ENCODE measurements at regions not wholly inside any gene's neighbourhood (a gene's known extent, or its start where the extent isn't known, plus 50 kb on each side); places are given as distances from the start of the nearest gene placed in this dataset.

DNA sequence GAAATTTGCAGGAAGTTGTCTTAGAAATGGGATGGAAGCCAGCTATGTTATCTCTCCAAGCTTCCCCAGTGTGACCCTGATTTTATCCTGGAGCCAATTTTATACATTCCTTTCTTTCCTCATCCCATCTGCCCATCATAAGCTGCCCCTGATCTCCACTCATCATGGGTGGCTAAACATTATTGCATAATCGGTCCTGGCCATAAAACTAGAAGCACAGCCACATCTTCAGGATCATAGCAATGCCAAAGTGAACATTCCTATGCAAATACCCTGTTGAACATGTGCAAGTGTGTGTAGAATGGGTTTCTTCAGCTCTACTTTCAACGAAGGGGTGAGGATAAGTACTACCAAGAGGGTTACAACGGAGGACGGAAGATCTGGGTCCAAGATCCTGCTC, 50.6 kb upstream of the COG2 start:
- DNase-seq, result no peak
- Histone ChIP-seq H3K4me1 (peaks cover 5% of the 10 kb centered on the region; the same call in 1 of the 2 replicates), H3K9me3 (replicated peaks) (no peaks in the 10 kb centered on the region), H3K36me3 (no peaks in the 10 kb centered on the region), H3K4me3 (no peak overlapping the region), H3K27ac (no peak overlapping the region), H3K27me3 (0 out of 2 replicates have a peak, but pooled peaks cover 3% of the 10 kb centered on the region)

DNA sequence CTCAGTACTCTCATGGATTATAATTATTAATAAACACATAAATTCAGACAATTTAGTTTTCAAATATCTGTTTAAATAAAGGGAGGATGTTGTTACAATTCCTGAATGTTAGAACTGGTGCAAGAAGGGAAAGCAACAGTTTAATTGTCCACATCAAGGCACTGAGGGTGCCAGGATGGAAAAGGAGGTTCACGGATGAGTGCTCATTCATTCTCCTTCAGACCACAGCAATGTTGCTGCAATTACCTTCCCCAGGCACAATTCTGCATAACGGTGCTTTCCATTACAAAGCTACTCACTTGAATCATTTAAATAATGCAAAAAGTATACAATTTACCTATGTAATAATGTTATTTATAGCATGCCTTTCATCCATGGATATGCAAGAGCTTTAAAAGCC, 52.3 kb upstream of the COG2 start:
- Histone ChIP-seq H3K27ac (no peak overlapping the region), H3K27me3 (no peaks in the 10 kb centered on the region), H3K9me3 (replicated peaks) (no peaks in the 10 kb centered on the region; the same call in 1 of the 2 replicates), H3K36me3 (no peaks in the 10 kb centered on the region), H3K4me3 (no peak overlapping the region), H3K4me1 (peaks cover 5% of the 10 kb centered on the region; the same call in 1 of the 2 replicates)
- DNase-seq, result no peak

DNA sequence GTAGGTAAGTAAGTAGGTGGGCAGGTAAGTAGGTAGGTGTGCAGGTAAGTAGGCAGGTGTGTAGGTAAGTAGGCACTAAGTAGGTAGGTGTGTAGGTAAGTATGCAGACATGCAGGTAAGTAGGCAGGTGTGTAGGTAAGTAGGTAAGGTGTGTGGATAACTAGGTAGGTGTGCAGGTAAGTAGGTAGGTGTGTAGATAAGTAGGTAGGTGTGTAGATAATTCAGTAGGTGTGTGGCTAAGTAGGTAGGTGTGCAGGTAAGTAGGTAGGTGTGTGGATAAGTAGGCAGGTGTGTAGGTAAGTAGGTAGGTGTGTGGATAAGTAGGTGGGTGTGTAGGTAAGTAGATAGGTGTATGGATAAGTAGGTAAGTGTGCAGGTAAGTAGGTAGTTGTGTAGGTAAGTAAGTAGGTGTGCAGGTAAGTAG, 53.9 kb upstream of the COG2 start:
- Histone ChIP-seq H3K27ac (no peak overlapping the region), H3K4me1 (peaks cover 5% of the 10 kb centered on the region; the same call in 1 of the 2 replicates), H3K9me3 (replicated peaks) (no peaks in the 10 kb centered on the region; the same call in 1 of the 2 replicates), H3K4me3 (no peak overlapping the region), H3K27me3 (no peaks in the 10 kb centered on the region), H3K36me3 (no peaks in the 10 kb centered on the region)
- no peak for DNase-seq

DNA sequence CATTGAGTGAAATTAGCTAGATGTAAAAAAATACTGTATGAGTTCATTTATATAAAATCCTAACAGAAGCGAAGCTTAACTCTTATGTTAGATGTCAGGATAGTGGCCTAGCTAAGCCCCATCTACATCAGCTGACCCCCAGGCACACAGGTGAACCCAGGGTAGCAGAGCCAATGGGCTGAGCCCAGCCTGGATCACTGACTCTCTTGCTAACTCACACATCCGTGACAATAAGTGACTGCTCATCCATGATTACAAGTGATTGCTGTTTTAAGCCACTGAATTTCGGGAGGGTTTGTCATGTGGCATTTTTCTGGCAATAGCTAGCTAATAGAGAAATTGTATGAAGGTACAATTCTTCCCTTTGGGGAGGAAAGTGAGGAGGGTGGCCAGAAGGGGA, 55.2 kb upstream of the COG2 start:
- H3K9me3 ChIP-seq (replicated peaks), result peaks cover under 1% of the 10 kb centered on the region; the same call in 1 of the 2 replicates
- H3K27ac ChIP-seq, result no peak overlapping the region
- H3K27me3 ChIP-seq, result no peaks in the 10 kb centered on the region
- no peaks in the 10 kb centered on the region for H3K36me3 ChIP-seq
- H3K4me3 ChIP-seq, result no peak overlapping the region
- peaks cover 5% of the 10 kb centered on the region; the same call in 1 of the 2 replicates for H3K4me1 ChIP-seq
- no peak for DNase-seq

DNA sequence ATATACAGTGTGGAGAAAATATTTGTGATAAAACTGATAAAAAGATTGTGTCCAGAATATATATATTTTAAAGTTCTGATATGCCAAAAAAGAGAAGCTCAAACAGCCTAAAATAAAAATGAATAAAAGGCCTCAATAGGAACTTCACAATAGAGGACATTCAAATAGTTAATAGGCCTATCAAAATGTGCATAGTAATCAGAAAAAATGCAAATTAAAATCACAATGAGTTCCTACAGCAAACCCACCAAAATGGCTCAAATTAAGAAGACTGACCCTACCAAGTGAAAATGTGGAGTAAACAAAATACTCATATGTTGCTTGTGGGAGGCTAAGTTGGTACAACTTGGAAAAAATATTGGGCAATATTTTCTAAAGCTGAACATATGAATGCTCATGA, 57.6 kb upstream of the COG2 start:
- Histone ChIP-seq H3K27ac (no peak overlapping the region), H3K4me3 (no peak overlapping the region), H3K36me3 (no peaks in the 10 kb centered on the region), H3K27me3 (no peaks in the 10 kb centered on the region), H3K4me1 (no peaks in the 10 kb centered on the region), H3K9me3 (replicated peaks) (peaks cover 4% of the 10 kb centered on the region; the same call in 1 of the 2 replicates)
- DNase-seq, result no peak

DNA sequence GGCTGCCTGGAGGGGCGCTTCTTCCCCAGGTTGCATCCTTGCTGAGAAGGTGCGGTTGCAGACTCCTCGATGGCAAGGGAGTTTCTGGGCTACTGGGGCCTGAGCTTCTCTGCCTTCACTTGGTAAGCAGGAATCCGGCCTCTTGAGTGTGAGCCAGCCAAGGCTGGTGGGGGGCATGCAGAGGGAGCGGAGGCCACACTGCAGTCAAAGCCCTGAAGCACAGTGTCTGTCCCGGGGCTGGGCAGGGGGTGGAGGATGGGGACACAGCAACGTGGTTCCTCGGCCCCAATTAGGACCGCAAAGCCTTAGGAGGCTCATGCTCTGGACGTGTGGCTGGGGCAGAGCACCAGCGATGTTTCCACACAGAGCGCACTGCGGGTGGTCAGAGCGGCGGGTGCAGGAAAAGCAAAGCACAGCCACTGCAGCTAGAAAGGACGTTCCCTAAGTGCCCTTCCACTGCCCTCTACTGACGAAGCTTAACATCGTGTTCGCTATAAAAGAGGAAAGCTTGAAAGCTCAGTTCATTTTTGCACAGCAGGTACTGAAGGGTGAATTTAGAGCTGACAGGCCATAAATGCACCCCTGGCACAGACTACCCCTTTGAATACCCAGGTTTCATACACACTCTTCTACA, 60.7 kb upstream of the COG2 start:
- H3K9me3 ChIP-seq (replicated peaks), result peaks cover 4% of the 10 kb centered on the region; the same call in 1 of the 2 replicates
- H3K36me3 ChIP-seq, result no peaks in the 10 kb centered on the region
- H3K27me3 ChIP-seq, result no peaks in the 10 kb centered on the region

DNA sequence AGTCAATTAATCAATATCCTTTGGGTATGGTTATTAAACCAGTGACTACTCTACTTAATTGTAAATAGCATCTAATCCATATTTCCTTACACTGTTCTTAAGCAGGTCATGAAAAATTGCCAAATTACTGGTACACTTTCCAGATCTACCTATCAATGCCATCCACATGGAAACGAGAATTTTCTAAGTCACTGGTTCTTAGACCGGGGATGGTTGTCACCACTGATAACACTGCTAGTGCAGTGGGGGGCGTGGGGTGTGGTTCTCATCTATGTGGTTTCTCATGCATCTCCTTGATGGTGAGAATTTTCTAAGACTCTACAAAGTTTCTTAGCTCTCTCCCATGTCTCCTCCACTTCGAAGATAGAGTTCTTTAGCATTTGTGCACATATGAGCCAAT, 63.7 kb upstream of the COG2 start:
- H3K4me3 ChIP-seq, result no peak overlapping the region
- no peaks in the 10 kb centered on the region for H3K36me3 ChIP-seq
- no peak overlapping the region for H3K27ac ChIP-seq
- no peaks in the 10 kb centered on the region for H3K27me3 ChIP-seq
- no peak for DNase-seq
- H3K4me1 ChIP-seq, result 0 out of 2 replicates have a peak, but pooled peaks cover 4% of the 10 kb centered on the region
- peaks cover 4% of the 10 kb centered on the region; the same call in 1 of the 2 replicates for H3K9me3 ChIP-seq (replicated peaks)

More for the DNA sequence above, 60.7 kb upstream of the COG2 start:
- H3K27ac ChIP-seq, result no peak overlapping the region
- H3K4me1 ChIP-seq, result no peaks in the 10 kb centered on the region
- peak; percentile 12 to 48 for DNase-seq
- H3K4me3 ChIP-seq, result no peak overlapping the region

DNA sequence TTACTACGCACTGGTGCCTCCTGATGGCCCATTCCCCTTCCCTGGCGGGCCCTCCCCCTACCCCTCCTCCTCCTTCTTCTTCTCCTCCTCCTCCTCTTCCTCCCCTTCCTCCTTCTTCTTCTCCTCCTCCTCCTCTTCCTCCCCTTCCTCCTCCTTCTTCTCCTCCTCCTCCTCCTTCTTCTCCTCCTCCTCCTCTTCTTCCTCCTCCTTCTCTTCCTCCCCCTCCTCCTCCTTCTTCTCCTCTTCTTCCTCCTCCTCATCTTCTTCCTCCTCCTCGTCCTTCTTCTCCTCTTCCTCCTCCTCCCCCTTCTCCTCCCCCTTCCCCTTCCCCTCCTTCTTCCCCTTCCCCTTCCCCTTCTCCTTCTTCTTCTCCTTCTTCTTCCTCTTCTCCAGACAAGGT, 64.7 kb upstream of the COG2 start:
- no peak for DNase-seq
- 0 out of 2 replicates have a peak, but pooled peaks cover 4% of the 10 kb centered on the region for H3K4me1 ChIP-seq

DNA sequence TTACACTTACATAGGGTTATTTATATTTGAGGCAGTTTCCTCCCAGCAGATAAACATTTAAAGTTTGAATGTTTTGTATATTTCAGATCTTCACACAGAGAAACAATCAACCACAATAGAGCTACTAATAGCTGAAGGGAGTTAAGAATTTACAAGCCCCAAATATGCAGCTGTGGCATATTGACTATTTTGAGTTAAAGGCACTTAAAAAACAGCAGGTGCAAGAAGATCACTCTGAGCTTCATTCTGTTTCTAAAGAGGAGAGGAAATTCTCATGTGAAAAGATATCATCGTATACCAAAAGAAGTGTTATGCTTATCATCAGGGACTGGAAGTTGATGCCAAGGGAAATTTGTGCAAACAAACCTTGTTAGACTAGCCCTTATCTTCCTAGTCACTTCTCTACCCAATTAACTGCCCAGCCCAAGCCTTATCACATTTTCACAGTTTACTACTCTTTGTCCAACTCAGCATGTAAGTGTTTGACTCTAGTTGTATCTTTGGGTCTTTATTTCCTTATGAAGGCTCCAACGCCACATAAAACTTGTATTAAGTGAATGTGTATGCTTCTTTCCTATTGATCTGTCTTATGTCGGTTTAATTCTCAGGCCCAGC, 66.3 kb upstream of the COG2 start:
- Histone ChIP-seq H3K36me3 (no peaks in the 10 kb centered on the region), H3K4me1 (0 out of 2 replicates have a peak, but pooled peaks cover 4% of the 10 kb centered on the region), H3K4me3 (no peak overlapping the region), H3K27ac (no peak overlapping the region), H3K27me3 (no peaks in the 10 kb centered on the region), H3K9me3 (replicated peaks) (no peaks in the 10 kb centered on the region)
- DNase-seq, result no peak

More for the DNA sequence above, 64.7 kb upstream of the COG2 start:
- Histone ChIP-seq H3K36me3 (no peaks in the 10 kb centered on the region), H3K27me3 (no peaks in the 10 kb centered on the region), H3K27ac (no peak overlapping the region), H3K4me3 (no peak overlapping the region), H3K9me3 (replicated peaks) (peaks cover 4% of the 10 kb centered on the region; the same call in 1 of the 2 replicates)

DNA sequence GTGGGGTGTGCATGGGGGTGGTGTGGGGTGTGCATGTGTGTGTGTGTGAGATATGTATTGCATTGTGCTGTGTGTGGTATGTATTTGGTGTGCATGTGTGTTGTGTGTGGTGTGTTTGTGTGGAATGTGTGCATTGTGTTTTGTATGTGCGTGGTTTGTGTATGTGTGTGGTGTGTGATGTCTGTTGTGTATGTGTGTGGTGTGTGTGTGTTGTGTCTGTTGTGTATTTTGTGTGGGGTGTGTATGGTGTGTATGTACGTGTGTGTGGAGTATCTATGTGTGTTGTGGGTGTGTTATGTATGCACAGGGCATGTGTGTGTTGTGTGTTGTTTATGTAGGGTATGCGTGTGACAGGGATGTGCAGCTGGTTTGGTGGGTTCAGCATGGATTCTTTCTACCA, 67.8 kb upstream of the COG2 start:
- no peaks in the 10 kb centered on the region for H3K27me3 ChIP-seq
- H3K36me3 ChIP-seq, result no peaks in the 10 kb centered on the region
- H3K4me1 ChIP-seq, result 0 out of 2 replicates have a peak, but pooled peaks cover 4% of the 10 kb centered on the region
- H3K4me3 ChIP-seq, result no peak overlapping the region
- H3K27ac ChIP-seq, result no peak overlapping the region
- no peak for DNase-seq
- no peaks in the 10 kb centered on the region for H3K9me3 ChIP-seq (replicated peaks)

DNA sequence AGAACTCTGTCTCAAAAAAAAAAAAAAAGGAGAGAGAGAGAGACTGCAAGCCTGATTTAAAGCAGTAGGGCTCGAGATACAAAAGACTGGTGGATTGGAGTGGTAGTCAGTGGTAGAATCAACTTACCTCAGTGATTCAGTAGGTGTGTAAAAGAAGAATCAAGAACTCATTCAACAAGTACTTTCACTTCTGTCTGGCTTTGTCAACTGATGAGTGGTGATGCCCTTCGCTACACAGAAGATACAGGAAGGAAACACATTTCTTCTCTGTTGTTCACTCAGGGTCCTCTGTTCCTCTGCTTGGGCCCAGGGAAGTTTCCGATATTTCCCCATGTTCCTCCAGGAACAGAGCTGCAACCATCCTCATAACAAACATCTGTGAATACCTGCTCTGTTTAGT, 68.6 kb upstream of the COG2 start:
- H3K4me3 ChIP-seq, result no peak overlapping the region
- DNase-seq, result no peak
- no peaks in the 10 kb centered on the region for H3K27me3 ChIP-seq
- H3K36me3 ChIP-seq, result no peaks in the 10 kb centered on the region
- H3K27ac ChIP-seq, result no peak overlapping the region
- no peaks in the 10 kb centered on the region for H3K9me3 ChIP-seq (replicated peaks)
- H3K4me1 ChIP-seq, result 0 out of 2 replicates have a peak, but pooled peaks cover 4% of the 10 kb centered on the region

DNA sequence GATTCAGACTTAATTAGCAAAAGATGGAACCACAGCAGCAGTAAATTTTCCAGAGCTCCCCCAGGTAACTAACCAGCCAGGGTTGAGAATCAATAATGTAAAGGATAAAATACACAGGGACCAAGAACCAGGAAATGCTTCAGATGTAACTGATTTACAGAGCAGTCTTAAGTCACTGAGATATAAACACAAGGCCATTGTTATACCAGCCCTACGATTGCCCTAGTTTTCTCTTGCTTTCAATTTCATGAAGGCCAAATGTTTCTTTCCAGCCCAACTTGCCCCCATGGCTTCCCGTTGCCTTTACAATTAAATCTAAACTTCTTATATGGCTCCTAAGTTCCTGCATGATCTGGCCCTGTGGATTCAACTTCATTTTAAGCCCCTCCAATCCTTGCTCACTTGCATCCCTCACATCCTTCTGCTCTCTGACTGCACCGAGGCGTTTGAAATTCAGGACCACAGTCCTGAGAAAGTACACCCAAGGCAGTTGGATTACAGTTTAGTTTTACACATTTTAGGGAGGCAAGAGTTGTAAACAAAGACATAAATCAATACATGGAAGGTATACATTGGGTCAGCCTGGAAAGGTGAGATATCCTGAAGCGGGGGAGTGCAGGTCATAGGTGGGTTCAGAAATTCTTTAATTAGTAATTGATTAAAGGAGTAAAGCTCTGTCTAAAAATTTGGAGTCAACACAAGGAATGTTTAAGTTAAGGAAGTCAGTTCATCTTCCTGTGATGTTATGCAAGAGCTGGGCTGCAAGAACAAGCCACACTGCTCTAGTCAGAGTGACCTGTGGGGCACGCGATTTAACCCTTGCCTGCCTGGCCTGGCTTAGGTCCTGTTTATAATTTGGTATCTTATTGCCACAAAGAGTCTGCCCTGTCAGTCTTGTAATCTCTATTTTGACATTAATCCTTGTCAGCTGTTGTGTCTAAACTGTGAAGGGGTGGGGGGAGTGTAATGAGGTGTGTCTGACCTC, 69.9 kb upstream of the COG2 start:
- DNase-seq, result peak; percentile 17 to 38
- no peaks in the 10 kb centered on the region for H3K9me3 ChIP-seq (replicated peaks)
- no peaks in the 10 kb centered on the region for H3K27me3 ChIP-seq
- H3K27ac ChIP-seq, result no peak overlapping the region
- no peak overlapping the region for H3K4me3 ChIP-seq
- no peaks in the 10 kb centered on the region for H3K36me3 ChIP-seq
- H3K4me1 ChIP-seq, result 0 out of 2 replicates have a peak, but pooled peaks cover 4% of the 10 kb centered on the region

DNA sequence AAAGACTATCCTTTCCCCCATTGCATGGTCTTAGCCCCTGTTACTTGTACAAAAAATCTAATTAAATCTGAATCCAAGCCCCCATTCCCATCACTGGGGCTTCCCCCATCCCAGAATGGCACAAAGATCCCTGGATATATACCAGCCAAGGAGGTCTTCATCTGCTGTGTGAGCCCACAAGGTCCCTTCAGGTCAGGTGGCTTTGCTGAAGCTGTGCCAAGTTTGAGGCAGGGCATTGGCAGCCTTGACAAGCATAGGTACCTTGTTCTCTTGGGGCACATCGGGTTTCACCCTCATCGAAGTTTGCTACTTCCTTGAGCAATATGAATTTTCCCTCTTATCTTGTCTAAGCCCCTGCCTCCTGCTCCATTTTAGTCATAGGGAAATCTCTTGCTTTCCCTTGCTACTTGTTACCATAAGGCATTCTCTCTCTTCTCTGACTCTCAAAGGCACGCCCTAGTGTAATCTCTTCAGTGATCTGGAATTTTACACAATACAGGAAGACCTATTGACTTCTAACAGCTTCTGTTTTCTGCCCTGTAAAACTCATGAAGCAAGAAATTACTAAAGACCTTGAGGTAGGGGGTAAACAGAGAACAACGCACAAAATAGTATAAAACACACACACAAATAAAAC, 71.4 kb upstream of the COG2 start:
- DNase-seq, result no peak
- Histone ChIP-seq H3K36me3 (no peaks in the 10 kb centered on the region), H3K9me3 (replicated peaks) (no peaks in the 10 kb centered on the region), H3K27ac (no peak overlapping the region), H3K27me3 (no peaks in the 10 kb centered on the region), H3K4me1 (0 out of 2 replicates have a peak, but pooled peaks cover 2% of the 10 kb centered on the region), H3K4me3 (no peak overlapping the region)

DNA sequence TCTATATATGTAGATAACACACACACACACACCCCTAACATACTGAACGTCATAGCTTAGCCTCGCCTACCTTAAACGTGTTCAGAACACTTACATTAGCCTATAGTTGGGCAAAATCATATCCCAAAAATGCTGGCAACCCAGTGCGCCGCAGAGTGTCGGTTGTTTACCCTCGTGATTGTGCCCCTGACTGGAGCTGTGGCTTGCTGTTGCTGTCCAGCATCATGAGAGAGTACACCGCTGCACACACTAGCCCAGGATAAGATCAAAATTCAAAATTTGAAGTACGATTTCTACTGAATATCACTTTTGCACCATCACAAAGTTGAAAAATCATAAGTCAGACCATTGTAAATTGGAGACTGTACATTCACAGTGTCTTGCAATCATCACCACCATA, 73.1 kb upstream of the COG2 start:
- DNase-seq, result no peak
- Histone ChIP-seq H3K9me3 (replicated peaks) (no peaks in the 10 kb centered on the region), H3K27me3 (no peaks in the 10 kb centered on the region), H3K4me3 (no peak overlapping the region), H3K27ac (no peak overlapping the region), H3K36me3 (no peaks in the 10 kb centered on the region), H3K4me1 (no peaks in the 10 kb centered on the region)

Data from SJCRH30 (cell line).